MG63 (cell line): ENCODE measurements at regions not wholly inside any gene's neighbourhood (a gene's known extent, or its start where the extent isn't known, plus 50 kb on each side); places are given as distances from the start of the nearest gene placed in this dataset.
"Not testable (repeated sequence)": the region's sequence is repeated elsewhere in the genome, so short reads cannot be mapped to it uniquely, and the experiment has no call there.

Experiments
- DNase-seq: peaks from one replicate; pipeline ENCODE4 v3.0.0-alpha.2; 2020
- H3K27me3 ChIP-seq: fragments of 250-450 bp; sonication (Bioruptor Pico); 2 replicates; pipeline ENCODE4 v1.5.1; 2020; ENCODE audit warnings: mild to moderate bottlenecking, moderate library complexity
- H3K36me3 ChIP-seq: fragments of 250-450 bp; sonication (Bioruptor Pico); 2 replicates; pipeline ENCODE4 v1.5.1; 2020; ENCODE audit warnings: mild to moderate bottlenecking, moderate library complexity
- H3K4me3 ChIP-seq: fragments of 250-450 bp; sonication (Bioruptor Pico); 2 replicates; pipeline ENCODE4 v1.5.1; 2020; ENCODE audit warnings: mild to moderate bottlenecking, moderate library complexity
- H3K9me3 ChIP-seq: fragments of 250-450 bp; sonication (Bioruptor Pico); 2 replicates; pipeline ENCODE4 v1.5.1; 2020; ENCODE audit warnings: mild to moderate bottlenecking, moderate library complexity

GRCh38 chr11:70891844-70892380, 360.5 kb downstream of the SHANK2 start:
- no peak for DNase-seq
- no peak overlapping the region for H3K4me3 ChIP-seq
- no peaks in the 10 kb centered on the region for H3K9me3 ChIP-seq
- H3K27me3 ChIP-seq = no peaks in the 10 kb centered on the region
- no peaks in the 10 kb centered on the region for H3K36me3 ChIP-seq

- no peaks in the 10 kb centered on the region for H3K27me3 ChIP-seq
- H3K4me3 ChIP-seq = no peak overlapping the region
- H3K36me3 ChIP-seq = no peaks in the 10 kb centered on the region
- no peak for DNase-seq
- peaks cover 5% of the 10 kb centered on the region for H3K9me3 ChIP-seq
Measured at GRCh38 chr11:70892889-70893288, 359.5 kb downstream of the SHANK2 start.

GRCh38 chr11:70894566-70895365, 357.6 kb downstream of the SHANK2 start:
- Histone ChIP-seq H3K9me3 (peaks cover 7% of the 10 kb centered on the region), H3K4me3 (no peak overlapping the region), H3K36me3 (no peaks in the 10 kb centered on the region), H3K27me3 (no peaks in the 10 kb centered on the region)
- no peak for DNase-seq

GRCh38 chr11:70895366-70895670, 357.1 kb downstream of the SHANK2 start:
- H3K4me3 ChIP-seq = no peak overlapping the region
- DNase-seq = no peak
- H3K36me3 ChIP-seq = no peaks in the 10 kb centered on the region
- H3K27me3 ChIP-seq = no peaks in the 10 kb centered on the region
- H3K9me3 ChIP-seq = peaks cover 7% of the 10 kb centered on the region

GRCh38 chr11:70897429-70897828, 354.9 kb downstream of the SHANK2 start:
- no peak overlapping the region for H3K4me3 ChIP-seq
- no peaks in the 10 kb centered on the region for H3K27me3 ChIP-seq
- H3K36me3 ChIP-seq = no peaks in the 10 kb centered on the region
- DNase-seq = no peak
- peaks cover 7% of the 10 kb centered on the region for H3K9me3 ChIP-seq

GRCh38 chr11:70899616-70900015, 352.8 kb downstream of the SHANK2 start:
- peaks cover 7% of the 10 kb centered on the region for H3K9me3 ChIP-seq
- H3K27me3 ChIP-seq = no peaks in the 10 kb centered on the region
- no peak overlapping the region for H3K4me3 ChIP-seq
- DNase-seq = no peak
- H3K36me3 ChIP-seq = no peaks in the 10 kb centered on the region

GRCh38 chr11:70900540-70900939, 351.8 kb downstream of the SHANK2 start:
- no peak for DNase-seq
- H3K4me3 ChIP-seq = no peak overlapping the region
- peaks cover 7% of the 10 kb centered on the region for H3K9me3 ChIP-seq
- H3K27me3 ChIP-seq = no peaks in the 10 kb centered on the region
- H3K36me3 ChIP-seq = no peaks in the 10 kb centered on the region

GRCh38 chr11:70901951-70902521, 350.3 kb downstream of the SHANK2 start:
- Histone ChIP-seq H3K9me3 (peaks cover 7% of the 10 kb centered on the region), H3K27me3 (no peaks in the 10 kb centered on the region), H3K36me3 (no peaks in the 10 kb centered on the region), H3K4me3 (no peak overlapping the region)
- DNase-seq = no peak

- not testable (repeated sequence) for DNase-seq, H3K36me3 ChIP-seq, H3K9me3 ChIP-seq, H3K4me3 ChIP-seq, H3K27me3 ChIP-seq
Measured at GRCh38 chr11:70903229-70903628, 349.1 kb downstream of the SHANK2 start.

- no peaks in the 10 kb centered on the region for H3K9me3 ChIP-seq
- no peaks in the 10 kb centered on the region for H3K36me3 ChIP-seq
- no peak for DNase-seq
- H3K4me3 ChIP-seq = no peak overlapping the region
- no peaks in the 10 kb centered on the region for H3K27me3 ChIP-seq
Measured at GRCh38 chr11:70906101-70906500, 346.3 kb downstream of the SHANK2 start.

- H3K27me3 ChIP-seq = no peaks in the 10 kb centered on the region
- no peak overlapping the region for H3K4me3 ChIP-seq
- DNase-seq = no peak
- H3K36me3 ChIP-seq = no peaks in the 10 kb centered on the region
- H3K9me3 ChIP-seq = no peaks in the 10 kb centered on the region
Measured at GRCh38 chr11:70908223-70908622, 344.2 kb downstream of the SHANK2 start.

GRCh38 chr11:70910835-70911234, 341.5 kb downstream of the SHANK2 start:
- no peaks in the 10 kb centered on the region for H3K9me3 ChIP-seq
- DNase-seq = no peak
- no peak overlapping the region for H3K4me3 ChIP-seq

GRCh38 chr11:70912226-70912840, 340.0 kb downstream of the SHANK2 start:
- H3K27me3 ChIP-seq = no peaks in the 10 kb centered on the region
- no peaks in the 10 kb centered on the region for H3K9me3 ChIP-seq

More at GRCh38 chr11:70910835-70911234, 341.5 kb downstream of the SHANK2 start:
- Histone ChIP-seq H3K27me3 (no peaks in the 10 kb centered on the region), H3K36me3 (no peaks in the 10 kb centered on the region)

GRCh38 chr11:70913715-70914231, 338.6 kb downstream of the SHANK2 start:
- DNase-seq = no peak
- Histone ChIP-seq H3K27me3 (no peaks in the 10 kb centered on the region), H3K36me3 (no peaks in the 10 kb centered on the region), H3K9me3 (no peaks in the 10 kb centered on the region), H3K4me3 (no peak overlapping the region)

More at GRCh38 chr11:70912226-70912840, 340.0 kb downstream of the SHANK2 start:
- Histone ChIP-seq H3K36me3 (no peaks in the 10 kb centered on the region), H3K4me3 (no peak overlapping the region)
- DNase-seq = no peak

GRCh38 chr11:70914496-70914895, 337.9 kb downstream of the SHANK2 start:
- H3K27me3 ChIP-seq = no peaks in the 10 kb centered on the region
- no peak overlapping the region for H3K4me3 ChIP-seq
- H3K36me3 ChIP-seq = no peaks in the 10 kb centered on the region
- no peak for DNase-seq
- H3K9me3 ChIP-seq = no peaks in the 10 kb centered on the region

GRCh38 chr11:70915158-70915985, 337.0 kb downstream of the SHANK2 start:
- no peaks in the 10 kb centered on the region for H3K9me3 ChIP-seq

GRCh38 chr11:70916351-70916750, 336.0 kb downstream of the SHANK2 start:
- no peaks in the 10 kb centered on the region for H3K9me3 ChIP-seq
- H3K27me3 ChIP-seq = no peaks in the 10 kb centered on the region

More at GRCh38 chr11:70915158-70915985, 337.0 kb downstream of the SHANK2 start:
- Histone ChIP-seq H3K36me3 (no peaks in the 10 kb centered on the region), H3K4me3 (no peak overlapping the region), H3K27me3 (no peaks in the 10 kb centered on the region)
- DNase-seq = no peak

More at GRCh38 chr11:70916351-70916750, 336.0 kb downstream of the SHANK2 start:
- DNase-seq = no peak
- H3K4me3 ChIP-seq = no peak overlapping the region
- no peaks in the 10 kb centered on the region for H3K36me3 ChIP-seq
